ENCODE measurements at regions not wholly inside any gene's neighbourhood (a gene's known extent, or its start where the extent isn't known, plus 50 kb on each side); places are given as distances from the start of the nearest gene placed in this dataset.

- Histone ChIP-seq H2AFZ (ENCODE audit: low read length) (no peak overlapping the region), H4K8ac (ENCODE audit: extremely low read depth, insufficient read depth, low read length) (no peak overlapping the region), H3K9ac (replicated peaks in 1 of 4; ENCODE audit: extremely low read depth in 1 of 4, low read depth in 3 of 4, low read length in 3 of 4) (no peak overlapping the region), H4K20me1 (replicated peaks in 1 of 2; ENCODE audit: control insufficient read depth in 1 of 2, insufficient read depth in 2 of 2, low read length in 2 of 2) (no peaks in the 10 kb centered on the region), H3K14ac (ENCODE audit: insufficient read length) (no peak overlapping the region), H3K23me2 (ENCODE audit: low read depth, low read length) (no peaks in the 10 kb centered on the region), H4K5ac (ENCODE audit: insufficient read length, low read depth, low read length) (no peak overlapping the region), H3K4me1 (replicated peaks in 1 of 4; ENCODE audit: control insufficient read depth in 3 of 4, insufficient read depth in 4 of 4, low read length in 3 of 4) (no peaks in the 10 kb centered on the region), H3K9me3 (ENCODE audit: insufficient read depth in 2 of 2, low read depth in 1 of 2, low read length in 1 of 2) (no peaks in the 10 kb centered on the region), H2BK12ac (ENCODE audit: low read depth, low read length) (no peak overlapping the region), H3K27ac (ENCODE audit: low read depth, low read length) (no peak overlapping the region), H2BK15ac (ENCODE audit: low read length) (no peak overlapping the region), H3K4me2 (ENCODE audit: insufficient read depth in 1 of 2, low read depth in 2 of 2, low read length in 2 of 2) (no peak overlapping the region), H4K91ac (replicated peaks; ENCODE audit: insufficient read length, low read length) (no peak overlapping the region), H2BK120ac (replicated peaks; ENCODE audit: low read depth, low read length) (no peak overlapping the region), H3K36me3 (ENCODE audit: control insufficient read depth in 2 of 4, insufficient read depth in 4 of 4, low read length in 3 of 4) (no peaks in the 10 kb centered on the region), H3K4ac (replicated peaks; ENCODE audit: insufficient read length, low read depth, low read length) (no peak overlapping the region), H3K4me3 (ENCODE audit: extremely low read depth in 1 of 4, insufficient read depth in 2 of 4, low read depth in 3 of 4, low read length in 4 of 4) (no peak overlapping the region), H3K27me3 (replicated peaks in 1 of 4; ENCODE audit: control insufficient read depth in 3 of 4, extremely low read depth in 1 of 4, insufficient read depth in 3 of 4, low read length in 3 of 4) (no peaks in the 10 kb centered on the region), H3K79me2 (ENCODE audit: control insufficient read depth in 1 of 2, insufficient read depth in 2 of 2, low read length in 2 of 2) (no peaks in the 10 kb centered on the region), H3K79me1 (ENCODE audit: low read depth, low read length) (no peaks in the 10 kb centered on the region), H2BK5ac (ENCODE audit: low read depth, low read length) (no peak overlapping the region), H2AK5ac (ENCODE audit: low read depth, low read length) (no peak overlapping the region), H3K23ac (ENCODE audit: insufficient read length) (no peak overlapping the region), H3K56ac (replicated peaks; ENCODE audit: insufficient read length, low read depth, low read length) (no peak overlapping the region), H2BK20ac (ENCODE audit: low read length) (no peak overlapping the region), H3K18ac (ENCODE audit: extremely low read depth, low read length) (no peak overlapping the region)
- ChIA-PET POLR2A (ENCODE audit: partially characterized antibody) (no interaction called here), CTCF (ENCODE audit: partially characterized antibody) (interaction anchor here (0.6 kb wide), 1 partner anchor 18 kb away, joined by 3 read pairs; no protein-coding TSS in a partner anchor)
- DNase-seq (ENCODE audit: low read depth in 1 of 2, low spot score in 2 of 2) (no peak), FAIRE-seq (no peak)
- WGBS, 2 experiments (ENCODE audit: extremely low coverage in 1 of 2, insufficient coverage in 1 of 2, insufficient read length in 1 of 2, insufficient replicate concordance in 2 of 2, low coverage in 1 of 2, low lambda C conversion rate in 2 of 2, missing lambda C conversion rate in 1 of 2), result 90% methylated on average over 2 of the region's 2 CpGs; no CpG with 5 or more reads in 1 of the 2 experiments
- TF ChIP-seq CREB1 (IDR thresholded peaks at IDR 0.05) (no peak), KDM4A (IDR thresholded peaks at IDR 0.05; ENCODE audit: low read depth, low read length, severe bottlenecking) (no peak), NANOG (IDR thresholded peaks at IDR 0.05; ENCODE audit: insufficient read depth, low read depth, low read length, poor library complexity, severe bottlenecking) (no peak), POLR2AphosphoS5 (IDR thresholded peaks at IDR 0.05; ENCODE audit: low read depth, low read length) (no peak), SIRT6 (IDR thresholded peaks at IDR 0.05; ENCODE audit: low read length) (no peak), TAF1 (IDR thresholded peaks at IDR 0.05; ENCODE audit: low read depth, low read length) (no peak), JUND (IDR thresholded peaks at IDR 0.05; ENCODE audit: low read length) (no peak), SP4 (IDR thresholded peaks at IDR 0.05; ENCODE audit: low read length) (no peak), GABPA (IDR thresholded peaks at IDR 0.05; ENCODE audit: borderline replicate concordance, insufficient read depth, low read length) (no peak), RAD21 (IDR thresholded peaks at IDR 0.05 in 1 of 2, conservative IDR thresholded peaks at IDR 0.05 in 1 of 2; ENCODE audit: low read depth in 2 of 2, low read length in 2 of 2) (no peak), E2F6 (IDR thresholded peaks at IDR 0.05) (no peak), POU5F1 (IDR thresholded peaks at IDR 0.05; ENCODE audit: low read depth, low read length) (no peak), TBP (IDR thresholded peaks at IDR 0.05; ENCODE audit: low read depth, low read length) (no peak), JUN (IDR thresholded peaks at IDR 0.05; ENCODE audit: low read depth, low read length) (no peak), TEAD4 (IDR thresholded peaks at IDR 0.05; ENCODE audit: low read depth, low read length) (no peak), SAP30 (IDR thresholded peaks at IDR 0.05; ENCODE audit: insufficient read depth, insufficient replicate concordance, low read length) (no peak)
These were observed 305.9 kb upstream of the UMPS start for GRCh38 chr3:124424396-124424795.
